ENCODE measurements at regions not wholly inside any gene's neighbourhood (a gene's known extent, or its start where the extent isn't known, plus 50 kb on each side); places are given as distances from the start of the nearest gene placed in this dataset.
A peak's percentile ranks its signal among the peaks of the same experiment; 100 is the strongest.

GRCh38 chr6:21522797-21523456, 70.6 kb upstream of the SOX4 start:
- TF ChIP-seq CTCF (IDR thresholded peaks at IDR 0.05; ENCODE audit: borderline replicate concordance, extremely low read depth, low read length, poor library complexity, severe bottlenecking) (peak; percentile 41), EZH2 (IDR thresholded peaks at IDR 0.05; ENCODE audit: borderline replicate concordance, low read depth, low read length, severe bottlenecking) (no peak)

Data from DND-41 (cell line).